ENCODE measurements at regions not wholly inside any gene's neighbourhood (a gene's known extent, or its start where the extent isn't known, plus 50 kb on each side); places are given as distances from the start of the nearest gene placed in this dataset.
"Not testable (repeated sequence)": the region's sequence is repeated elsewhere in the genome, so short reads cannot be mapped to it uniquely, and the experiment has no call there.

DNA sequence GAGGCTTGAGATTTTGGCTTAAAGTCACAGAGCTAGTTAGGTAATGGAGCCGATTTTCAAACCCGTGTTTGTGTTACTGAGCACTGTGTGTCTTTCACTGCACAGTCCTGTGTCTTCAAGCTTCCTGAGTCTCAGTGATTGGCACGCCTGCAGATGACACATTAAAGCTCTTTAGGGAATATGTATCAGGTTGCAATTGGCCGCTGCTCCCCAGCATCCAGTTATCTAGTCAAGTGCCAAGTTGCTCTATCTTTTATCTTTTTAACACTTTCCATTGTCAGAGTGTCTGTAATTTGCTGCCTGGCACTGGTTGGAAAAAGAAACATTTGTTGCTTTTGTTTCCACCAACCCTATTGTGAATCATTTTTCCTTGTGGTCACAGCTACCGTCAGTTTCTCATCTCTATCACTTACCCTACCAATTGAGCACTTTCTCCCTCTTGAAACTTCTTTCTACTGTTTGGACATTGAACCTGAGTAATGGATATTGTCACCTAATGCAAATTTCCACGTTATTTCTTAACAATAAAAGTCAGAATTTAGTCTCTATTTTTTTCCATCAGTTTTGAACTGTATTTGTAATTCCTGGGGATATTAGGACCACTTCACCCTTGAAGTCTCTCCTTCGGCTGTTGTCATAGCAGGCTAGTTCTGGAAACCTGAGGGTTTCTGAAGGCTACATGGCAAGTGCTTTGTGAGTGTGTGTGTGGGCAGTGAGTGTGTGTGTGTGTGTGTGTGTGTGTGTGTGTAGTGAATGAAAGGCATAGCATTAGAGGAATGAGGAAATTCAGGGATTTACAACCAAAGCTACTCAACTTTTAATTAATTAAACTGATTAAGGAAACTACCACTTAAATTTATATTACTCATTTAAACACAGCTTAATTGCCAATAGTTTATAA, 274.3 kb downstream of the ISL1 start:
- no peak for DNase-seq (ENCODE audit: low read depth)

- DNase-seq (ENCODE audit: low read depth): no peak
These were observed 278.5 kb downstream of the ISL1 start for GRCh38 chr5:51661646-51662265.

DNA sequence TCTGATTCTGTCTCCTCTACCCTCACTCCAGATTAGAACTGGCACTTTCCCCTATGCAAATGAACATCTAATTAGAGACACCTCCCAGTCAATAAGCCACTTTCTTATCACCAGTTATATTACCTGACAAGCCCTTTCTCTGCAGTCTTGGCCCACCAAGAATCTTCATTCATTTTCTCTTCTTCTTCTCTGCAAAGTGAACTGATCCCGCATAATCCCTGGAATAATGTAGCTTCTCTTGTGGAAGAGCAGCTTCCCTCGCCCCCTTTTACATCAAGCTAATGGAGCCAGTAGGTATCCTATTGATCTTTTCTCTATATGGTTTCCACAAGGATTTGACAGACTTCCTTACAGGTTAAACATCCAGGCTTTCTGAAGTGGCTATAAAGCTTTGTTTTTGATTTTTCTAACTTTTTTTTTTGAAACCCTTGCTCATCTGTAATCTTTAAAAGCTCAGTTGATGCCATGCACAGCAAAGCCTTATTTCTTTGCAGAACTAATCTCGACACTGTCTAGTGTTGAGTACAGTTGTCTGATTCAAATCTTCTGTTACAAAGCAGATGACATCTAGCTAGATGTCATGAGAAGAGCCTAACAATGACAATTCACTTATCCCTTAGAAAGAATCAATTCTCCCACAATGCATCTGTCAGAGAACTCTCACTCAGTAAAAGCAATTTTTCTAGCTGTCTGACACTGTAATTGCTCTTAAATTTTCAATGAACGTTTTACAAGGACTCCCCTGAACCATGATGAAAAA, 281.4 kb downstream of the ISL1 start:
- no peak for DNase-seq (ENCODE audit: low read depth)

GRCh38 chr5:51665251-51665593, 282.0 kb downstream of the ISL1 start:
- no peak for DNase-seq (ENCODE audit: low read depth)

DNA sequence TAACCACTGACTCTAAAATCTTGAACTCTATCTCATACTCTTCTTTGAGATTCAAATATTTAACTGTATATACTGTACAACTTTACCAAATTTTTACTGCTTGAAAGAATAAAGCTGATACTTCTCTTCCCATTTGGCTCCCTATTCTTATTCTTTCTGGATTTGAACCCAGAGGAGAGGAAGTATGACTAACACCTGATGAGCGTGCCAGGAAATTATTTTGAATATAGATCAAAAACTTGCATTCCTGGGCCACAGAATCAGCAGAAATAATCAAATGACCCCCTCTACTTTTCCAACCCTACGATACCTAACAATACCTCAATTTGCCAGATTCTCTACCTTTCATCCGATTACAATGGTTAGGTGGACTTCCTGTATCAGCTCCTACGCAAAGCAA, 285.8 kb downstream of the ISL1 start:
- DNase-seq (ENCODE audit: low read depth): no peak

DNA sequence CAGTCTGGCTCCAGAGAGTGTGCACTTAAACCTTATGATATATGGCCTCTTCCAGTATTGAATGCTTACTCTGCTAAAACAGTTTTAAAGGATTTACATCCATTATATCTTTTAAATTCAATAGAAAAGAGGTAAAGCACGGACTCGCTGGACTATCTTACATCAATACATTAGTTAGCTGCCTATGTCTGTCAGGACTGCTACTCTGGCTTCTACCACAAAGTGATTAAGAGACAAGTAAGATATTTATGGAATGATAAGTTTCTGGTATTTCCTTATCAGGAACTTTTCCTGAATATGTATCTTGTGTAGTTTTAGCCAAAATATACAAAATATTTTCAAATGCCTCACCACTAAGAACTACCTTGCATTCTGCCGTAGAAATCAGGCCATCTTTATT, 295.1 kb downstream of the ISL1 start:
- DNase-seq (ENCODE audit: low read depth): no peak

DNA sequence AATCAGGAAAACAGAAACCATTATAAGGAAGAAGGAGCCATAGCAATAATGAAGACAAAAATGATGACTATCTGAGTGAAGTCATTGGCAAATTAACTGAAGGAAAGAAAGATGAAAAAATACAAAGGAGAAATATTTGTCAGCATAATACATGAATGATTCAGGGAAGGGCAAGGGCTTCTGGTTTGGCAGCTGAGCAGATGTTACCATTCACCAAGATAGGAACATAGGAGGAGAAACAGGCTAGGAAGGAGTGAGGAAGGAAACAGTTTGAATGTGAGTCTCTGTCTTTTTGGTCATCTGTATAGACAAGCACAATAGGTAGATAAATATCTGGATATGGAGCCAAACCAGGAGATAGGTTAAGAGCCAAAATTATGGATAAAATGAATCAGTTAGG, 296.0 kb downstream of the ISL1 start:
- DNase-seq (ENCODE audit: low read depth): no peak

GRCh38 chr5:51684794-51685355, 301.6 kb downstream of the ISL1 start:
- no peak for DNase-seq (ENCODE audit: low read depth)

GRCh38 chr5:51685419-51685818, 302.2 kb downstream of the ISL1 start:
- DNase-seq (ENCODE audit: low read depth): no peak

DNA sequence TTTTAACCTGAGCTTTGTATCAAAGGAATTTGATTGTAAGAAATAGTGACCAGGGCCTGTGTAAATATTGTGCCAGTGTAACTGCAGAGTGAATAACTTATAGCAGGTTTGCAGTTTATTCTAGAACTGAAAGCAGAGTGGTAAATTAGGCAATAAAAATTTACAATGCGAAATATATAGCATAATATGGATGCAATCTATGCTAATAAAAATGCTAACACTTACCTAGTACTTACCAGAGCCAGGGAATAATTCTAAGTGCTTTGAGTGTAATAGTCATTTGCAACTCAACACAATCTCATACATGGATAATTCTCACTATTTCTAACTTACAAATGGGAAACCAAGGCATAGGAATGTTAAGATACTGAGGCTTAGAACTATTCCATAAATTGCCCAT, 303.4 kb downstream of the ISL1 start:
- no peak for DNase-seq (ENCODE audit: low read depth)

- DNase-seq (ENCODE audit: low read depth): no peak
These were observed 308.4 kb downstream of the ISL1 start for GRCh38 chr5:51691538-51692079.

DNA sequence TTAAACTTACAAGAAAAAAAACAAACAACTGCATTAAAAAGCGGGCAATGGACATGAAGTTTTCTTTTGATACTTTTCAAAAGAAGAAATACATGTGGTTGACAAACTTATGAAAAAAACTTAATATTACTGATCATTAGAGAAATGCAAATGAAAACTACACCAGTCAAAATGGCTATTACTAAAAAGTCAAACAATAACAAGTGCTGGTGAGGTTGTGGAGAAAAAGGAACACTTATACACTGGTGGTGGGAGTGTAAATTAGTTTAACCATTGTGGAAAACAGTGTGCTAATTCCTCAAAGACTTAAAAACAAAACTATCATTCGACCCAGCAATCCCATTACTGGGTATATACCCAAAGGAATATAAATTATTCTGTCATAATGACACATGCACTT, 311.6 kb downstream of the ISL1 start:
- DNase-seq (ENCODE audit: low read depth): no peak

DNA sequence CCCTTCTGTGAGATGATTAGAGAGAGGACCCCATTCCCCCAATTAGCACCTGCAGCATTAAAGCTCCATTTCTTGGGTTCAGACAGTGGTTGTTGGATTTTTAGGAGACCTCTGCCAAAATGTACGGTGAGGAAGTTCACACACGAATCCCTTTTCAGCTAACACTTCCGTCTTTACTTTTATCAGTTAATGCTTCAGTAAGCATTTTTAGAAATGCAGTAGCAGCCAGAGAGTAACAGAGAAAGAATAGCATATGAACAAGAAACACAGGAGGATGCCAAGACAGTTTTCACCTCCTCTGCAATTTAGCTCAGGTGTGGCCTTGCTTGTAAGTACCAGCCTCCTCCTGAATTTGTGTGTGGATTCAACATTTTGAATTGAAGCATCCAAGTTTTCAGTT, 312.9 kb downstream of the ISL1 start:
- no peak for DNase-seq (ENCODE audit: low read depth)

DNA sequence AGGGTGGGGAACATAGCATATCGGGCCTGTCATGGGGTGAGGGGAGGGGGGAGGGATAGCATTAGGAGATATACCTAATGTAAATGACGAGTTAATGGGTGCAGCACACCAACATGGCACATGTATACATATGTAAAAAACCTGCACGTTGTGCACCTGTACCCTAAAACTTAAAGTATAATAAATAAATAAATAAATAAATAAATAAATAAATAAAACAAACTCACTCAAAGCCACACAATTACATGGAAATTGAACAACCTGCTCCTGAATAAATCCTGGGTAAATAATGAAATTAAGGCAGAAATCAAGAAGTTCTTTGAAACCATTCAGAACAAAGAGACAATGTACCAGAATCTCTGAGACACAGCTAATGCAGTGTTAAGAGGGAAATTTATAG, 318.8 kb downstream of the ISL1 start:
- DNase-seq (ENCODE audit: low read depth): not testable (repeated sequence)

DNA sequence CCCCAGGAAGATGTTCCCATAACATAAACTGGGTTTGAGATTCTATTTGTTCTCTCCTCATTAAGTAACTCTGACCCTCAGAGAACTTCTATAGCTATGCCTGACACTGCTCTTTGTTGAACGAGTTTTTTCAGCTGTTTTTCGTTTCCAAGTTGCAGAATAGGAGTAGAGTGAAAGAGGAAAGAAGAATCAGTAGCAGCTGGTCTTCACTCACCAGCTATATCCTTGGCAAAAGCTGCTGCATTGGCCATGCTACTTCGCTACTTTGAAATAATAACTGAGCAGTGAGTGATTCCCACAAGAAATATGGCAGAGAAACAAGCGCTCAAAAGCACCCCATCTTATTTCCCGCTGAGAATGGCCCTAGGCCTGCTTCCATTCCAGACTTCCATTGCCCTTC, 329.0 kb downstream of the ISL1 start:
- no peak for DNase-seq (ENCODE audit: low read depth)

- DNase-seq (ENCODE audit: low read depth): not testable (repeated sequence)
These were observed 332.2 kb downstream of the ISL1 start for GRCh38 chr5:51715445-51715844.

DNA sequence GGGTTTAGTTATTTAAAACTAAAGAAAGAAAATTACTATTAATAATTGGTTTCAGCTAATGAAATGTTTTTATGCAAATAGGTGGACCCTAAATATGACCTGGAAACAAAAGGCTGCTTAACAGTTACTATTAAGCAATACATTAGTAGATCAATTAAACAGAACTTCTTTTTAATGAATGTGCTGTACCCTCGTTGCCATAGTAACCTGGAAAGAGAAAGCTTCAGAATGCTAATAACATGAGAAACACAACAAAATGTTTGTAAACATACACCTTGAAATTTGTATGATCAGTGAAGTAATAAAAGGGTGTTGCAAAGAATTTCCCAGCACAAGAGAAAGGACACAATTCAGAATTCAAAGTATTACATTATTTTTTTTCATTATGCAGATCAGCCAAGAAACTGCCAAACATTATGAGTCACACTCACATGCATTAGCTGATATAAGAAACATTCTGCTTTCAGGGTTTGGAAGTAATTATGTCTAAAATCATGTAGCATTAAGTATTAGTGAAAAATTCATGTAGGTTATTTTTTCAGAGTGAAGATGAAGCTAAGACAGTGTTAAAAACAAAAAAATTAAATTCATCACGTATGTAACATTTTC, 348.3 kb downstream of the ISL1 start:
- DNase-seq (ENCODE audit: low read depth): no peak

- DNase-seq (ENCODE audit: low read depth): no peak
These were observed 349.1 kb downstream of the ISL1 start for GRCh38 chr5:51732304-51732703.

DNA sequence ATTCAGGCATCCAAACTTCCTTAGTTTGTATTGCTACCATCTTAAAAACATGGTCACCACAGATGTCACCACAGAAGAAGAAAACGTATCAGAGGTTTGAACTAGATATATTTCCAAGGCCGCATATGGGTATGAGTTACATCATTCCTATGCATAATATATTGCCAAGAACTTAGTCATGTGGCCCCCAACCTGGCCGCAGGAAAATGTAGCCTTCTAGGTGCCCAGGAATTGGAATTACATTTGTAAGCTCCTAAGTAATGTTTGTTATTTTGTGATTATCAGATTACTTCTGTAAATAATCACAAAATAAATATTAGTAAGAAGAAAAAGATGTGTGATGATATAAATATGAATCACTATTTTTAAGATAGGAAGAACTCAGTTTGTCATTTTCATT, 351.4 kb downstream of the ISL1 start:
- no peak for DNase-seq (ENCODE audit: low read depth)

- no peak for DNase-seq (ENCODE audit: low read depth)
These were observed 362.8 kb downstream of the ISL1 start for GRCh38 chr5:51746023-51746422.

DNA sequence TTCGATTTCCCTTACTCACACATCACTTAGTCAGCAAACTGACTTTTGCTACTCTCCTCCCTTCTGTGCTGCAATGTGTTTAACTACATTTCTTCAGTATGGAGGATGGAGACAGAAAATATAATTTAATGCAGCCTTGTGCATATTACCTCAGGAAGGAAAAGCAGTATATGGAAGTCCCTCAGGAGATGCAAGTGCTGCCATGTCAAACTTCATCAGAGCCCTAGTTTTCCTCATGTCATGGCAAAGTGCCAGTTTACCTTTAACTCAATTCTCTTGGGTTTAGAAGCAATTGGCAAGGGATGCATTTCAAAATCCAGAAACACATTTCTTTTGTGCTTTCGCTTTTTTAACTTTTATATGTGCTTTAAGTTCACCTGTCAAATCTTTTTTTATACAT, 365.4 kb downstream of the ISL1 start:
- DNase-seq (ENCODE audit: low read depth): no peak

Data from iris pigment epithelial cell (primary cell).